Calu3 (cell line): ENCODE measurements at regions not wholly inside any gene's neighbourhood (a gene's known extent, or its start where the extent isn't known, plus 50 kb on each side); places are given as distances from the start of the nearest gene placed in this dataset.

Experiments used
- BruUV-seq: library from RNA; stranded (reverse); fragments of 400-500 nt; replicated peaks from 2 replicates; lab custom pipeline; 2021; lab: Mats Ljungman, UMichigan
- CTCF ChIA-PET: fragments of 300-600 bp; sonication (Branson Sonifier 250); formaldehyde crosslinking; loops from one replicate; lab custom pipeline; 2022; ENCODE audit warnings: antibody characterized with exemption; lab: Charles Lee
- DNase-seq: peaks from one replicate; pipeline ENCODE4 v3.0.0; 2022
- H3K27ac Mint-ChIP-seq: one replicate; pipeline ENCODE4 v1.8.0; 2022; ENCODE audit warnings: mixed read lengths; ENCODE audit not compliant: unreplicated experiment
- H3K27me3 Mint-ChIP-seq: one replicate; pipeline ENCODE4 v1.8.0; 2022; ENCODE audit warnings: mixed read lengths; ENCODE audit not compliant: unreplicated experiment
- H3K36me3 Mint-ChIP-seq: one replicate; pipeline ENCODE4 v1.8.0; 2022; ENCODE audit warnings: mild to moderate bottlenecking, moderate library complexity, mixed read lengths; ENCODE audit not compliant: insufficient read depth, unreplicated experiment
- H3K4me1 Mint-ChIP-seq: one replicate; pipeline ENCODE4 v1.8.0; 2022; ENCODE audit warnings: mild to moderate bottlenecking, low read depth, mixed read lengths; ENCODE audit not compliant: unreplicated experiment
- H3K4me3 Mint-ChIP-seq: one replicate; pipeline ENCODE4 v1.8.0; 2022; ENCODE audit warnings: mild to moderate bottlenecking, low read depth, moderate library complexity, mixed read lengths; ENCODE audit not compliant: unreplicated experiment
- H3K9me3 Mint-ChIP-seq: one replicate; pipeline ENCODE4 v1.8.0; 2022; ENCODE audit warnings: low read depth, mixed read lengths; ENCODE audit not compliant: unreplicated experiment
- intact Hi-C: fragments of 100-400 bp; cut with micrococcal nuclease; formaldehyde crosslinking; loops from one replicate; pipeline ENCODE4 v1.10.0; 2022; ENCODE audit not compliant: unreplicated experiment
- TF ChIP-seq, protein P1 (sequence below): fragments of 200-600 bp; IDR thresholded peaks from one replicate; pipeline ENCODE4 v1.8.0; 2022; ENCODE audit warnings: antibody characterized with exemption; ENCODE audit not compliant: unreplicated experiment

DNA sequence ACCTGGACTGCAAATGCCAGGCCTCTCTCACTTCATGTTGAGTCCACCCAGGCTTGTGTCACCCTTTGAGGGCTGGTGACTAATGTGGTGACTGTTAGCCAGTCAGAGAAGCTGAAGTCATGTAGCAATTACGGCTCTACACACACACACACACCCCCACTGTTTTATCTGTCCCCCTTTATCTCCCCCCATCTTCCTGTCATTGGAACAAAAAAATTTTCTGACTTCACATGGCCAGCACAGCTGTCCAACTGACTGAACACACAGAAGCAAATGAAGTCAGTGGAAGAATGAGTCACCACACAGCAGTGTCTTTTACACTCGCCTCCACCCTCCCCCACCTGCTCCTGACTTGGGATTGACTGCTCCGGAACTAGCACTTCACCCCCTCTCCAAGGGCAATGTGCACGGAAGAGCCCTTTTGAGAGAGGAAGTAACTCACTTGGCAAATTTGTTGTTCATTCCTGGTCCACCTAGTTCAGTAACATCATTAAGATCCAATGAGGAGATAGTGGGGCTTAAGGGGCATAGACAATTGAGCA lies 198.0 kb downstream of the RNF144B start:
- H3K27me3 Mint-ChIP-seq: peaks cover 16% of the 10 kb centered on the region
- TF ChIP-seq, protein P1, sequence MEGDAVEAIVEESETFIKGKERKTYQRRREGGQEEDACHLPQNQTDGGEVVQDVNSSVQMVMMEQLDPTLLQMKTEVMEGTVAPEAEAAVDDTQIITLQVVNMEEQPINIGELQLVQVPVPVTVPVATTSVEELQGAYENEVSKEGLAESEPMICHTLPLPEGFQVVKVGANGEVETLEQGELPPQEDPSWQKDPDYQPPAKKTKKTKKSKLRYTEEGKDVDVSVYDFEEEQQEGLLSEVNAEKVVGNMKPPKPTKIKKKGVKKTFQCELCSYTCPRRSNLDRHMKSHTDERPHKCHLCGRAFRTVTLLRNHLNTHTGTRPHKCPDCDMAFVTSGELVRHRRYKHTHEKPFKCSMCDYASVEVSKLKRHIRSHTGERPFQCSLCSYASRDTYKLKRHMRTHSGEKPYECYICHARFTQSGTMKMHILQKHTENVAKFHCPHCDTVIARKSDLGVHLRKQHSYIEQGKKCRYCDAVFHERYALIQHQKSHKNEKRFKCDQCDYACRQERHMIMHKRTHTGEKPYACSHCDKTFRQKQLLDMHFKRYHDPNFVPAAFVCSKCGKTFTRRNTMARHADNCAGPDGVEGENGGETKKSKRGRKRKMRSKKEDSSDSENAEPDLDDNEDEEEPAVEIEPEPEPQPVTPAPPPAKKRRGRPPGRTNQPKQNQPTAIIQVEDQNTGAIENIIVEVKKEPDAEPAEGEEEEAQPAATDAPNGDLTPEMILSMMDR: no peak
- H3K9me3 Mint-ChIP-seq: no peaks in the 10 kb centered on the region
- BruUV-seq: no TSS peak
- H3K36me3 Mint-ChIP-seq: no peaks in the 10 kb centered on the region
- peak; percentile 18 for DNase-seq
- CTCF ChIA-PET: no interaction called here
- peaks cover 13% of the 10 kb centered on the region for H3K4me1 Mint-ChIP-seq
- H3K27ac Mint-ChIP-seq: no peak overlapping the region
- no peak overlapping the region for H3K4me3 Mint-ChIP-seq
- intact Hi-C loops: no loop called here

- Mint-ChIP-seq H3K9me3 (no peaks in the 10 kb centered on the region), H3K36me3 (no peaks in the 10 kb centered on the region), H3K27ac (no peak overlapping the region), H3K27me3 (peaks cover 26% of the 10 kb centered on the region), H3K4me1 (peaks cover 13% of the 10 kb centered on the region), H3K4me3 (no peak overlapping the region)
- CTCF ChIA-PET: no interaction called here
- DNase-seq: no peak
- TF ChIP-seq, protein P1: no peak
- no TSS peak for BruUV-seq
- intact Hi-C loops: no loop called here
Observed at GRCh38 chr6:18586133-18586532, 199.0 kb downstream of the RNF144B start.

GRCh38 chr6:18595774-18596530 lies 208.8 kb downstream of the RNF144B start:
- no TSS peak for BruUV-seq
- intact Hi-C loops: loop anchor here (1.0 to 10.0 kb wide), 4 partner anchors 139 to 1460 kb away; no protein-coding TSS in a partner anchor
- H3K36me3 Mint-ChIP-seq: no peaks in the 10 kb centered on the region
- H3K9me3 Mint-ChIP-seq: no peaks in the 10 kb centered on the region
- H3K4me1 Mint-ChIP-seq: no peaks in the 10 kb centered on the region
- CTCF ChIA-PET: interaction anchor here (0.7 kb wide), 1 partner anchor 1644 kb away, joined by 5 read pairs; no protein-coding TSS in a partner anchor
- peak; percentile 55 for DNase-seq
- H3K27me3 Mint-ChIP-seq: peaks cover 29% of the 10 kb centered on the region
- H3K27ac Mint-ChIP-seq: no peak overlapping the region
- no peak overlapping the region for H3K4me3 Mint-ChIP-seq
- TF ChIP-seq, protein P1: peak; percentile 58

DNA sequence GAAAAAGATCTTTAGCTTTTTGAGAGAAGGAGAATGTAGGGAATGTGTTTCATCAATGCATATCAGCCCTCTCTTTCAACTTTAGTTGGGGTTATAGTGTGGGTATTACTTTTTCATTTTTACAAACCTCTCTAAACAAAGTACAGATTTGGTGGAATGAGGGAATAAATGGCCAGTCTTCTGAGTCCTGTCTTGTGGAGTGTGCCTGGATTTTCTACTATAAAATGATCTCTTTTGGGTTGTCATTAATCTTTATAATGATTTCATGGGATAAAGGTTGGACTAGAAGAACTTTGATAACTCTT lies 209.3 kb downstream of the RNF144B start:
- intact Hi-C loops: loop anchor here (1.0 to 10.0 kb wide), 4 partner anchors 138 to 1460 kb away; no protein-coding TSS in a partner anchor
- CTCF ChIA-PET: interaction anchor here (0.7 kb wide), 1 partner anchor 1644 kb away, joined by 5 read pairs; no protein-coding TSS in a partner anchor
- H3K4me3 Mint-ChIP-seq: no peak overlapping the region

More for the DNA sequence above, 209.3 kb downstream of the RNF144B start:
- Mint-ChIP-seq H3K27me3 (peaks cover 31% of the 10 kb centered on the region), H3K27ac (no peak overlapping the region), H3K4me1 (no peaks in the 10 kb centered on the region), H3K36me3 (no peaks in the 10 kb centered on the region), H3K9me3 (no peaks in the 10 kb centered on the region)
- BruUV-seq: no TSS peak
- TF ChIP-seq, protein P1: no peak
- no peak for DNase-seq
